ENCODE measurements at regions not wholly inside any gene's neighbourhood (a gene's known extent, or its start where the extent isn't known, plus 50 kb on each side); places are given as distances from the start of the nearest gene placed in this dataset.

- Histone ChIP-seq H3K4me2 (no peak overlapping the region), H3F3A (replicated peaks; ENCODE audit: insufficient read depth) (no peaks in the 10 kb centered on the region), H3K79me2 (ENCODE audit: insufficient read depth) (no peaks in the 10 kb centered on the region), H3K4me3 (ENCODE audit: low read depth in 2 of 2, low read length in 1 of 2) (no peak overlapping the region), H3K9ac (no peak overlapping the region), H3K9me3 (no peaks in the 10 kb centered on the region), H4K20me1 (ENCODE audit: insufficient read depth) (no peaks in the 10 kb centered on the region), H3K27me3 (ENCODE audit: insufficient read depth) (no peaks in the 10 kb centered on the region), H3K36me3 (replicated peaks in 1 of 2; ENCODE audit: control insufficient read depth in 1 of 2, insufficient read depth in 2 of 2, low read length in 1 of 2) (no peaks in the 10 kb centered on the region), H3K4me1 (ENCODE audit: control insufficient read depth in 1 of 2, insufficient read depth in 2 of 2, low read depth in 1 of 2, low read length in 1 of 2) (peaks cover 0 to 2% of the 10 kb centered on the region in 2 experiments; a peak in 2 of 4 replicates), H2AFZ (ENCODE audit: low read depth) (no peak overlapping the region), H3K9me2 (no peaks in the 10 kb centered on the region), H3K27ac (ENCODE audit: low read depth in 2 of 2, low read length in 1 of 2) (no peak overlapping the region)
- TF ChIP-seq GABPA (IDR thresholded peaks at IDR 0.05; ENCODE audit: low read depth) (no peak), RAD21 (IDR thresholded peaks at IDR 0.05; ENCODE audit: low read length) (no peak), NRF1 (IDR thresholded peaks at IDR 0.05; ENCODE audit: low read depth, low read length) (no peak), TAF1 (IDR thresholded peaks at IDR 0.05; ENCODE audit: borderline replicate concordance, low read depth, low read length) (no peak), RFX5 (IDR thresholded peaks at IDR 0.05; ENCODE audit: low read length) (no peak)
- no peak for DNase-seq
- CTCF ChIA-PET: interaction anchor here (0.6 kb wide), 1 partner anchor 327 kb away, joined by 3 read pairs; no protein-coding TSS in a partner anchor
- WGBS (ENCODE audit: low lambda C conversion rate): 82% methylated on average over 3 of the region's 3 CpGs
- POLR2A ChIA-PET: no interaction called here
These were observed 116.2 kb upstream of the KCNK2 start for GRCh38 chr1:214966346-214966745.

DNA sequence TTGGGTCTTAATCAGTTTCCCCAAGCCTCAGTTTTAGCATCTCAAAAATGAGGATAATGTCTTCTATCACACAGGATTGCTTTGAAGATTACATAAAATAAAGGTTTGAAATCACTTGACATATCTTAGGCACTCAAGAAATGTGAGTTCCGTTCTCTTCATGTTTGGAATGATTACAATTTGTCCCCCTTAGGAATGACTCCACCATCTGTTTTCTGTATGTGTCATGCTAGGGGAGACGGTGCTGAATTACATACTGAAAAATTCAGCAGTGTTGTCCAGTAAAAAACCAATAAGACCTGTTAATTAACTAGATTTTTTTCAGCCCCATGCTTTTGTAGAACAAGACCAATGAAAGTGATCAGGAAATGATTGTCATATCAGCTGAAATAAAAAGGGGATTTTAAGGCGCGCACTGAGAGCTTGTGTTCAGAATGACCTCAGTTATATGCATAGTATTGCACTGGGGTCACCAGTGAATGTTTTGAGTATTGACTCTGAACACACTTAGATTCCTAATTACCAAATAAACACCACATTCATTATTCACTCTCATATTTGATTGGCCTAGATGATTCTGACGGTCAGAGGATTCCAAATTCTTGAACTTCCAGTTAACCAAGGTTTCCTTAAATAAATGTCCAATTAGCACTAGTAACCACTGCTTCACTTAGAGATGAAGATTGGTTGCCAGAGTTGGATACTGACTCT is 114.5 kb upstream of the KCNK2 start:
- H3K36me3 ChIP-seq (replicated peaks in 1 of 2; ENCODE audit: control insufficient read depth in 1 of 2, insufficient read depth in 2 of 2, low read length in 1 of 2): no peaks in the 10 kb centered on the region
- no peak for DNase-seq
- H3K27me3 ChIP-seq (ENCODE audit: insufficient read depth): no peaks in the 10 kb centered on the region
- no peaks in the 10 kb centered on the region for H3K79me2 ChIP-seq (ENCODE audit: insufficient read depth)
- H3K4me2 ChIP-seq: no peak overlapping the region
- peaks cover 0 to 3% of the 10 kb centered on the region in 2 experiments; a peak in 2 of 4 replicates for H3K4me1 ChIP-seq (ENCODE audit: control insufficient read depth in 1 of 2, insufficient read depth in 2 of 2, low read depth in 1 of 2, low read length in 1 of 2)
- H3K4me3 ChIP-seq (ENCODE audit: low read depth in 2 of 2, low read length in 1 of 2): no peak overlapping the region
- no peaks in the 10 kb centered on the region for H3K9me2 ChIP-seq
- H4K20me1 ChIP-seq (ENCODE audit: insufficient read depth): no peaks in the 10 kb centered on the region
- POLR2A ChIA-PET: no interaction called here
- CTCF ChIA-PET: no interaction called here
- no peaks in the 10 kb centered on the region for H3K9me3 ChIP-seq
- peak overlapping the region in 1 of 2 experiments; percentile 76; a peak in 1 of 4 replicates for H3K27ac ChIP-seq (ENCODE audit: low read depth in 2 of 2, low read length in 1 of 2)
- H2AFZ ChIP-seq (ENCODE audit: low read depth): no peak overlapping the region
- no peaks in the 10 kb centered on the region for H3F3A ChIP-seq (replicated peaks; ENCODE audit: insufficient read depth)
- no peak overlapping the region for H3K9ac ChIP-seq
- 59% methylated on average over 5 of the region's 5 CpGs for WGBS (ENCODE audit: low lambda C conversion rate)
- TF ChIP-seq ELF1 (IDR thresholded peaks at IDR 0.05) (no peak), MAX (IDR thresholded peaks at IDR 0.05; ENCODE audit: low read depth) (no peak), RFX5 (IDR thresholded peaks at IDR 0.05; ENCODE audit: low read length) (no peak), RCOR1 (IDR thresholded peaks at IDR 0.05; ENCODE audit: low read length) (no peak), NFIC (IDR thresholded peaks at IDR 0.05; ENCODE audit: borderline replicate concordance) (peak; percentile 55; the same call in 1 of the 2 replicates), RXRA (IDR thresholded peaks at IDR 0.05; ENCODE audit: borderline replicate concordance, low read depth) (0 out of 2 replicates have a peak, but pooled peaks have one; percentile 14), POLR2AphosphoS5 (IDR thresholded peaks at IDR 0.05; ENCODE audit: low read depth, low read length) (no peak), FOXJ3 (CRISPR knock-in tag; IDR thresholded peaks at IDR 0.05) (no peak), TEAD4 (IDR thresholded peaks at IDR 0.05; ENCODE audit: borderline replicate concordance, insufficient read depth) (peak; percentile 65; the same call in 1 of the 2 replicates), YY1 (IDR thresholded peaks at IDR 0.05; ENCODE audit: low read depth) (no peak), GABPA (IDR thresholded peaks at IDR 0.05; ENCODE audit: low read depth) (no peak), JUND (IDR thresholded peaks at IDR 0.05) (peak; percentile 61), FOSL2 (IDR thresholded peaks at IDR 0.05; ENCODE audit: borderline replicate concordance, low read depth) (peak; percentile 54; the same call in 1 of the 2 replicates), USF2 (IDR thresholded peaks at IDR 0.05; ENCODE audit: borderline replicate concordance, low read depth, low read length) (no peak), CTCF (IDR thresholded peaks at IDR 0.05) (no peak), CHD2 (IDR thresholded peaks at IDR 0.05; ENCODE audit: low read length, partially characterized antibody) (no peak), TCF12 (IDR thresholded peaks at IDR 0.05) (peak; percentile 89), SMC3 (IDR thresholded peaks at IDR 0.05; ENCODE audit: low read depth, low read length) (no peak; the same call in 1 of the 2 replicates), GATA2 (CRISPR knock-in tag; IDR thresholded peaks at IDR 0.05) (no peak), PBX3 (IDR thresholded peaks at IDR 0.05) (peak; percentile 69), MEF2A (IDR thresholded peaks at IDR 0.05; ENCODE audit: borderline replicate concordance, low read depth) (no peak)
- TF ChIP-seq, protein P1, sequence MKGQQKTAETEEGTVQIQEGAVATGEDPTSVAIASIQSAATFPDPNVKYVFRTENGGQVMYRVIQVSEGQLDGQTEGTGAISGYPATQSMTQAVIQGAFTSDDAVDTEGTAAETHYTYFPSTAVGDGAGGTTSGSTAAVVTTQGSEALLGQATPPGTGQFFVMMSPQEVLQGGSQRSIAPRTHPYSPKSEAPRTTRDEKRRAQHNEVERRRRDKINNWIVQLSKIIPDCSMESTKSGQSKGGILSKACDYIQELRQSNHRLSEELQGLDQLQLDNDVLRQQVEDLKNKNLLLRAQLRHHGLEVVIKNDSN (IDR thresholded peaks at IDR 0.05; ENCODE audit: borderline replicate concordance, low read depth): no peak

All from SK-N-SH (cell line).